GM12865 (cell line): ENCODE measurements at regions not wholly inside any gene's neighbourhood (a gene's known extent, or its start where the extent isn't known, plus 50 kb on each side); places are given as distances from the start of the nearest gene placed in this dataset.

ENCODE experiments used
- DNase-seq: peaks from one replicate; pipeline ENCODE4 v3.0.0; 2010; ENCODE audit warnings: low read depth
- H3K4me3 ChIP-seq: 2 replicates; pipeline ENCODE4 v1.5.1; 2011; ENCODE audit warnings: mild to moderate bottlenecking, low read depth, low read length, control low read depth
- TF ChIP-seq, protein P1 (sequence below): IDR thresholded peaks from 2 replicates; pipeline ENCODE4 v1.5.1; 2011; ENCODE audit warnings: low read length, control low read depth, low read depth, inconsistent platforms; ENCODE audit not compliant: insufficient read depth; ENCODE audit errors: missing control alignments

DNA sequence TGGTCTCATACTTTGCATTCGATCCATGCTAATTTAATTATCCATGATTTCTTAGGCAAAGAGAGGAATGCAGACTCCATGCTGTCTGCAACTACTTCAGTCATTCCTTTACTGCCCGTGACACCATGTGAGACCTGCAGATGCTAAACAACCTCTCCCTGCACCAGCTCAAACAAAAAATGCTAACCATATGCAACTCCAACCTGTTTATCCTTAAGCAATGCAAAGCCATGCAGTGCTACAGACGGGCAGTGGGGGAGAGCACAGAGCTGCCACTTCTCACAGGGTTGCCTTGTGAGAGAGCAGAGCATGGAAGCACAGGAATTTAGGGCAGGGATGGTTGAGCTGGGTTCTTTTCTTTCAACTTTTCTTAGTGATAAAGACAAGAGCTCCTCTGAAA lies 74.9 kb upstream of the KLHL14 start:
- no peak for DNase-seq
- no peak overlapping the region for H3K4me3 ChIP-seq
- TF ChIP-seq, protein P1, sequence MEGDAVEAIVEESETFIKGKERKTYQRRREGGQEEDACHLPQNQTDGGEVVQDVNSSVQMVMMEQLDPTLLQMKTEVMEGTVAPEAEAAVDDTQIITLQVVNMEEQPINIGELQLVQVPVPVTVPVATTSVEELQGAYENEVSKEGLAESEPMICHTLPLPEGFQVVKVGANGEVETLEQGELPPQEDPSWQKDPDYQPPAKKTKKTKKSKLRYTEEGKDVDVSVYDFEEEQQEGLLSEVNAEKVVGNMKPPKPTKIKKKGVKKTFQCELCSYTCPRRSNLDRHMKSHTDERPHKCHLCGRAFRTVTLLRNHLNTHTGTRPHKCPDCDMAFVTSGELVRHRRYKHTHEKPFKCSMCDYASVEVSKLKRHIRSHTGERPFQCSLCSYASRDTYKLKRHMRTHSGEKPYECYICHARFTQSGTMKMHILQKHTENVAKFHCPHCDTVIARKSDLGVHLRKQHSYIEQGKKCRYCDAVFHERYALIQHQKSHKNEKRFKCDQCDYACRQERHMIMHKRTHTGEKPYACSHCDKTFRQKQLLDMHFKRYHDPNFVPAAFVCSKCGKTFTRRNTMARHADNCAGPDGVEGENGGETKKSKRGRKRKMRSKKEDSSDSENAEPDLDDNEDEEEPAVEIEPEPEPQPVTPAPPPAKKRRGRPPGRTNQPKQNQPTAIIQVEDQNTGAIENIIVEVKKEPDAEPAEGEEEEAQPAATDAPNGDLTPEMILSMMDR, result no peak

DNA sequence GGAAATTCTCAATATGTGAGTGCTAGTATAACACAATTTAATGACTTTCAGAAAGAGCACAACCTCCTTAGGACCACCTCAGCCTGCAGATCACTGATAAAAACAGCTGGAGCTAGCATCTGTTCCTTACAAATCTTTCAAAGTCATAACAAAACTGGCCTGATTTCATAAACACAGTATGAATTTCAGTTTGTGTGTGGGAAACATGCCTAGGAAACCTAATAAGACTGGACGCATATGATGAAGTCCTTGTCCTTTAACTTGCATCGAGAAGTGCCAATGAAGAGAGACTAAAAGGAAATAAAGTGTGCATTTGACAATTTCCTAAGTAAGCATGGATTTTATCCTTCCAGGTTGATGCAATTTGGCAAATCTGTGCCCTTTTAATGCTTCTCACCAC lies 74.1 kb upstream of the KLHL14 start:
- DNase-seq, result no peak
- TF ChIP-seq, protein P1, result no peak

DNA sequence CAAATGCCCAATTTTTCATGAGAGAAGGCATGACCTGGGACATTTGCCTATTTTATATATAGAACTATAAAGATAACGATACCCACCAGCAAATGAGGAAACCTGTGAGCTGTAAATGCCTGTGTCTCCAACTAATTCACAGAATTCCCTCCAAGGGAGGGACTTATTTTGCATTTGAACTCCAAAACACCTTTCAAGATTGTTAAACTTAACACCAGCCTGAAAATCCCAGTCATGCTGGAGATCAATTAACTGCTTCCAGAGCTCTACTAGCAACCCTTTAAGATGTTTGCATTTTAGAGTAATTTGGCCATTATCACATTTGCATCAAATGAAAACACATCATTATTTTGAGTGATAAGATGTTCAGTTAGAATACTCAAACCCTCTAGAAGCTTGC lies 68.1 kb upstream of the KLHL14 start:
- no peak overlapping the region for H3K4me3 ChIP-seq
- no peak for DNase-seq
- TF ChIP-seq, protein P1, result no peak

More for the DNA sequence above, 74.1 kb upstream of the KLHL14 start:
- no peak overlapping the region for H3K4me3 ChIP-seq

DNA sequence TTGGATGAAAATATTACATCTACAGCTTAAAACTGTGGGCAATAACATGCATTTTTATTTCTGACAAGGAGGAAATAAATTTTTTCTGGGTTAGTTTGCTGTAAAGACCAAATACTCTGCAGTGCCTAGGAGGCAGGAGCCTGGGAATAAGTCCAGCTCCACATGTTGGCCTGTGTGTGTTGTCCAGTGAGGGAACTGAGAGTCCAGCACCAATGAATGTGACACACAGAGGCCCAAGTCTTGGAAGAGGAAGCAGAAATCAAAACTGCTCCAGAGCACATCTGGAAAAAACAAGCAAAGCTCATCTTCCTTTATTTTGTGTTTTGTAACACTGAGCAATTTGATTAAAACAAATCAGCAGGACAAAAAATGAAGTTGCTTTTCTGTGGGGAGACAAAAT lies 63.1 kb upstream of the KLHL14 start:
- H3K4me3 ChIP-seq, result no peak overlapping the region
- no peak for DNase-seq
- TF ChIP-seq, protein P1, result no peak

DNA sequence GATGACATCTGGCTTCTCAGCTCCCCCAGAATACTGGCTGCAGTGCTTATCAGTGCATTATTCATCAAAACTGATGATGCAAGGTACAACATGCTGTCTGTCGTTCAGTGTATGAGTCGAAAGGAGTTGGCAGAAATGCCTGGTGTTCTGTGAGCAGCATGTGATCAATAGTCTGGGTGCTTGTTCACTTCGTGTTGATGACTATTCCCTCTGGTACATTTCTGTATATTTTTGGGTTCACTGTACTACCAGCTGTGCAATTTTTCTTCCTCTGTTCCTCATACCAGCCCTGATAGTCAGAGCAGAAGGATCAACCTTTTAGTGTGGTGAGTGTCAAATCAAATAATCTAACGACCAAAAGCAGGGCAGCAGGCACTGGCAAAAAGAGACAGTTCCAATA lies 59.0 kb upstream of the KLHL14 start:
- no peak overlapping the region for H3K4me3 ChIP-seq
- TF ChIP-seq, protein P1, result no peak
- DNase-seq, result no peak

DNA sequence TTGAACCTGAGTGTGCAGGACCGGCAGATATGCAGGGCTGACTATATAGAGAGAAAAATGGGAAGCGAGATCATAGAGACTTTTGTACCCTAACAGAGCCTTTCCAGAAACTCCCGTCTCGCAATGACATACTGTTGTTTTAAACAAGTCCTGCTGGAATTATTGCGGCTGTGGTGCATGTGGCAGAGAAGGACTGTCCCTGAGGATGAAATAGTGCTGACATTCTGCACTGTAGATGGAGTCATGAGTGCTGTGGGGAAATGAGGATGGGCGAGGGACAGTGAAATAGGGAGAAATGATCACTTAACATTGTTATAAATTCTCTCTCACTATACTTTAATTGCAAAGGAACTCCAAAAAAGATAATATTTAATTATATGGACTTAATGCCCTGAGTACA lies 50.4 kb upstream of the KLHL14 start:
- no peak overlapping the region for H3K4me3 ChIP-seq
- TF ChIP-seq, protein P1, result no peak
- no peak for DNase-seq
